ENCODE measurements at regions not wholly inside any gene's neighbourhood (a gene's known extent, or its start where the extent isn't known, plus 50 kb on each side); places are given as distances from the start of the nearest gene placed in this dataset.

GRCh38 chr1:10861822-10862221 lies 65.4 kb upstream of the CASZ1 start:
- Histone ChIP-seq H3K4me1 (ENCODE audit: insufficient read depth, low read length, poor library complexity, severe bottlenecking) (no peaks in the 10 kb centered on the region), H3K27ac (ENCODE audit: low read depth, low read length, poor library complexity, severe bottlenecking) (no peak overlapping the region), H3K4me2 (ENCODE audit: low read length) (no peak overlapping the region), H3K9me3 (ENCODE audit: low read length) (no peaks in the 10 kb centered on the region), H2AFZ (ENCODE audit: low read length) (no peak overlapping the region), H3K9me2 (ENCODE audit: insufficient read depth, low read length) (no peaks in the 10 kb centered on the region), H4K20me1 (ENCODE audit: insufficient read depth, low read length) (no peaks in the 10 kb centered on the region), H3K36me3 (ENCODE audit: insufficient read depth, low read length) (no peaks in the 10 kb centered on the region), H3K79me2 (ENCODE audit: insufficient read depth, low read depth, low read length) (no peaks in the 10 kb centered on the region), H3K4me3 (ENCODE audit: low read depth, low read length, poor library complexity, severe bottlenecking) (no peak overlapping the region)
- ChIA-PET POLR2A (no interaction called here), CTCF (ENCODE audit: unreplicated experiment) (no interaction called here)
- intact Hi-C loops (cut with micrococcal nuclease; ENCODE audit: unreplicated experiment): no loop called here
- TF ChIP-seq EZH2phosphoT487 (IDR thresholded peaks at IDR 0.05; ENCODE audit: borderline replicate concordance, low read depth, low read length) (no peak), CTCF (conservative IDR thresholded peaks at IDR 0.05; ENCODE audit: low read length) (no peak)
- no peak for DNase-seq (ENCODE audit: low spot score)
- no TSS peak for BruUV-seq (replicated peaks)

- no peak overlapping the region for H3K4me2 ChIP-seq (ENCODE audit: low read length)
- ChIA-PET CTCF (ENCODE audit: unreplicated experiment) (no interaction called here), POLR2A (interaction anchor here (0.7 kb wide), 1 partner anchor 311 kb away, joined by 5 read pairs; no protein-coding TSS in a partner anchor)
- DNase-seq (ENCODE audit: low spot score): no peak
- no peak for TF ChIP-seq EZH2phosphoT487 (IDR thresholded peaks at IDR 0.05; ENCODE audit: borderline replicate concordance, low read depth, low read length)
- no peak for TF ChIP-seq CTCF (conservative IDR thresholded peaks at IDR 0.05; ENCODE audit: low read length)
- no peaks in the 10 kb centered on the region for H4K20me1 ChIP-seq (ENCODE audit: insufficient read depth, low read length)
- H3K9me2 ChIP-seq (ENCODE audit: insufficient read depth, low read length): no peaks in the 10 kb centered on the region
- no peak overlapping the region for H3K27ac ChIP-seq (ENCODE audit: low read depth, low read length, poor library complexity, severe bottlenecking)
- H3K9me3 ChIP-seq (ENCODE audit: low read length): no peaks in the 10 kb centered on the region
- H3K79me2 ChIP-seq (ENCODE audit: insufficient read depth, low read depth, low read length): no peaks in the 10 kb centered on the region
- peaks cover 3% of the 10 kb centered on the region for H3K4me1 ChIP-seq (ENCODE audit: insufficient read depth, low read length, poor library complexity, severe bottlenecking)
- intact Hi-C loops (cut with micrococcal nuclease; ENCODE audit: unreplicated experiment): no loop called here
- H3K36me3 ChIP-seq (ENCODE audit: insufficient read depth, low read length): no peaks in the 10 kb centered on the region
- H2AFZ ChIP-seq (ENCODE audit: low read length): no peak overlapping the region
- BruUV-seq (replicated peaks): no TSS peak
- H3K4me3 ChIP-seq (ENCODE audit: low read depth, low read length, poor library complexity, severe bottlenecking): no peak overlapping the region
Measured at GRCh38 chr1:10862743-10863335, 66.4 kb upstream of the CASZ1 start.

GRCh38 chr1:10863886-10864285 lies 67.4 kb upstream of the CASZ1 start:
- TF ChIP-seq EZH2phosphoT487 (IDR thresholded peaks at IDR 0.05; ENCODE audit: borderline replicate concordance, low read depth, low read length): no peak
- no peak for TF ChIP-seq CTCF (conservative IDR thresholded peaks at IDR 0.05; ENCODE audit: low read length)
- Histone ChIP-seq H3K4me3 (ENCODE audit: low read depth, low read length, poor library complexity, severe bottlenecking) (no peak overlapping the region), H3K79me2 (ENCODE audit: insufficient read depth, low read depth, low read length) (no peaks in the 10 kb centered on the region), H3K36me3 (ENCODE audit: insufficient read depth, low read length) (no peaks in the 10 kb centered on the region), H4K20me1 (ENCODE audit: insufficient read depth, low read length) (no peaks in the 10 kb centered on the region), H3K9me3 (ENCODE audit: low read length) (no peaks in the 10 kb centered on the region), H2AFZ (ENCODE audit: low read length) (no peak overlapping the region), H3K4me1 (ENCODE audit: insufficient read depth, low read length, poor library complexity, severe bottlenecking) (peaks cover 3% of the 10 kb centered on the region), H3K4me2 (ENCODE audit: low read length) (no peak overlapping the region), H3K27ac (ENCODE audit: low read depth, low read length, poor library complexity, severe bottlenecking) (no peak overlapping the region), H3K9me2 (ENCODE audit: insufficient read depth, low read length) (no peaks in the 10 kb centered on the region)
- POLR2A ChIA-PET: no interaction called here
- CTCF ChIA-PET (ENCODE audit: unreplicated experiment): no interaction called here
- BruUV-seq (replicated peaks): no TSS peak
- intact Hi-C loops (cut with micrococcal nuclease; ENCODE audit: unreplicated experiment): no loop called here
- no peak for DNase-seq (ENCODE audit: low spot score)

Data from OCI-LY7 (cell line).